Nephron progenitor cell (in vitro differentiated cells): ENCODE measurements at regions not wholly inside any gene's neighbourhood (a gene's known extent, or its start where the extent isn't known, plus 50 kb on each side); places are given as distances from the start of the nearest gene placed in this dataset.

Experiments
- DNase-seq: peaks from one replicate; pipeline ENCODE4 v3.0.0; 2021
- H3K27ac Mint-ChIP-seq: 2 replicates; pipeline ENCODE4 v1.8.0; 2021; ENCODE audit warnings: mild to moderate bottlenecking, moderate library complexity, mixed read lengths
- H3K27me3 Mint-ChIP-seq: 2 replicates; pipeline ENCODE4 v1.8.0; 2021; ENCODE audit warnings: mild to moderate bottlenecking, low read depth, mixed read lengths; ENCODE audit not compliant: poor library complexity
- H3K36me3 Mint-ChIP-seq: 2 replicates; pipeline ENCODE4 v1.8.0; 2021; ENCODE audit warnings: low read depth, mixed read lengths
- H3K4me1 Mint-ChIP-seq: 2 replicates; pipeline ENCODE4 v1.8.0; 2021; ENCODE audit warnings: mixed read lengths
- H3K4me3 Mint-ChIP-seq: 2 replicates; pipeline ENCODE4 v1.8.0; 2021; ENCODE audit warnings: mild to moderate bottlenecking, moderate library complexity, mixed read lengths
- H3K9me3 Mint-ChIP-seq: 2 replicates; pipeline ENCODE4 v1.8.0; 2021; ENCODE audit warnings: mild to moderate bottlenecking, moderate library complexity, mixed read lengths
- TF ChIP-seq, protein P1 (sequence below): fragments of 200-600 bp; sonication (generic); IDR thresholded peaks from 2 replicates; pipeline ENCODE4 v1.5.0; 2021; ENCODE audit warnings: antibody characterized with exemption

DNA sequence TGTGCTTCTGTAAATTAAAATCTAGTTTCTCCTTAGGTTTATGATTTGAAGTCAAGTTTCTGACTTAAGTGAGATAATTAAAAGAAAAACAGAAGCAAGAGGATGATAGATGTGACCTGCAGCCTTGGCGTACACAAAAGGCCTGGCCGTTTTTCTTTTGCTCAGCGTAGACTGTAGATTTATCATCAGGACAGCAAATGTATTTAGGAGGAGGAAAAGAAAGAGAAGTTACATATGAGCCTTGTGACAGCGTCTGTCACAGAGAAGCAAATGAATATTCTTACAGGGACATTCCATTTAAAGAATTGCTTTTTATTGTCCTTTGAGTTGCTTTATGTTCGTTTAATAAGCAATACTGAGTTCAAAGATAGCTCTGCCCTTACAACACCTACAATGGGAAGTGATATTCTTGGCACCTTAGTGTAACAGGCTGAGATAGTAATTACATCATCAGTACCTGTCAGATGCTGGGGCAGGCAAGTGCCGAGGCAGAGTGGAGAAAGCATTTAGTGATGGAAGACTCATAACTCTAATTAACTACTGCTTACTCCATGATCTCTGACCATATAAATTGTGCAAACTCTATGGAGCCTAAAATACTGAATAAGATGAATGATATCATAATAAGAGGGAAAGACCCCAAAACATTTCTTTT is 311.5 kb downstream of the MFSD1 start:
- Mint-ChIP-seq H3K4me3 (no peak overlapping the region), H3K9me3 (no peaks in the 10 kb centered on the region), H3K4me1 (peaks cover 9% of the 10 kb centered on the region), H3K36me3 (no peaks in the 10 kb centered on the region), H3K27me3 (peaks cover 9% of the 10 kb centered on the region), H3K27ac (no peak overlapping the region)
- TF ChIP-seq, protein P1, sequence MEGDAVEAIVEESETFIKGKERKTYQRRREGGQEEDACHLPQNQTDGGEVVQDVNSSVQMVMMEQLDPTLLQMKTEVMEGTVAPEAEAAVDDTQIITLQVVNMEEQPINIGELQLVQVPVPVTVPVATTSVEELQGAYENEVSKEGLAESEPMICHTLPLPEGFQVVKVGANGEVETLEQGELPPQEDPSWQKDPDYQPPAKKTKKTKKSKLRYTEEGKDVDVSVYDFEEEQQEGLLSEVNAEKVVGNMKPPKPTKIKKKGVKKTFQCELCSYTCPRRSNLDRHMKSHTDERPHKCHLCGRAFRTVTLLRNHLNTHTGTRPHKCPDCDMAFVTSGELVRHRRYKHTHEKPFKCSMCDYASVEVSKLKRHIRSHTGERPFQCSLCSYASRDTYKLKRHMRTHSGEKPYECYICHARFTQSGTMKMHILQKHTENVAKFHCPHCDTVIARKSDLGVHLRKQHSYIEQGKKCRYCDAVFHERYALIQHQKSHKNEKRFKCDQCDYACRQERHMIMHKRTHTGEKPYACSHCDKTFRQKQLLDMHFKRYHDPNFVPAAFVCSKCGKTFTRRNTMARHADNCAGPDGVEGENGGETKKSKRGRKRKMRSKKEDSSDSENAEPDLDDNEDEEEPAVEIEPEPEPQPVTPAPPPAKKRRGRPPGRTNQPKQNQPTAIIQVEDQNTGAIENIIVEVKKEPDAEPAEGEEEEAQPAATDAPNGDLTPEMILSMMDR: no peak
- no peak for DNase-seq

DNA sequence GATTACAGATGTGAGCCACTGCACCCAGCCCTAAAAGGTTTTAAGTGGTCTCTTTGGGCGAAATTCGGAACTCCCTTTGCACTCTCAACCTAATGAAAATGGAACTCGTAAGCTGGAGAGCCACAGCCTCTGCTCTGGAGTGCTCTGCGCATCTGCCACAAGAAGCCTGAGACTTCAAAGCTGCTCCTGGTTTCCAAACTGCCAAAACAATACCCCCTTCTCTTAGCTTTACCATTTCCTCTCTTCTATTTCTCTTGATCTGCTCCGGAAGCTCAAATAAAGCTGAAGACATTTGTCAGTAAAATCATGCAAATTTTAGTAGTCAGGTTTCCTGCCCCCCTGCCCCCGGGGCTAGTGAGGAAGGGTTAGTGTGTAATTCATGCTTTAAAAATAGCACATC is 312.7 kb downstream of the MFSD1 start:
- Mint-ChIP-seq H3K4me3 (no peak overlapping the region), H3K27me3 (peaks cover 9% of the 10 kb centered on the region), H3K27ac (no peak overlapping the region), H3K9me3 (no peaks in the 10 kb centered on the region), H3K4me1 (peaks cover 9% of the 10 kb centered on the region), H3K36me3 (no peaks in the 10 kb centered on the region)
- TF ChIP-seq, protein P1: no peak
- DNase-seq: no peak

DNA sequence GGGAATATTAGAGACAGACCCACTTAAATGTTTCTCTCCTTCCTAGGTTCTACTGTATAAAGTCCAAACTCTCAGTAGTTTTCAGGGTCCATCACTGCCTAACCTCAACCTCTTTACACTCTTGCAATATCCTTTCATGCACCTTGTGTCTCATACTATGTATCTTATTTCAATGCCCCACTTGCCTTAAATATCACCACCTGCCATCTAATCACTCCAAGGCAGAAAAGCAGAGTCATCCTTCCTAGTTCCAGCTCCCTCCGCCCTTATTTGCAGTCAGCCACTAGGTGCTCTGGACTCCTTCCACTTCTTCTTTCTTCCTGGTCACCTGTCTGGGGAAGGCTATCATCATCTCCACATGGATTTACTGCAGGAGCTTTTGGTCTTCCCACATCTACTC is 322.0 kb downstream of the MFSD1 start:
- Mint-ChIP-seq H3K4me1 (no peaks in the 10 kb centered on the region), H3K27ac (no peak overlapping the region), H3K4me3 (no peak overlapping the region), H3K36me3 (no peaks in the 10 kb centered on the region), H3K27me3 (no peaks in the 10 kb centered on the region), H3K9me3 (no peaks in the 10 kb centered on the region)
- TF ChIP-seq, protein P1: no peak
- DNase-seq: no peak

DNA sequence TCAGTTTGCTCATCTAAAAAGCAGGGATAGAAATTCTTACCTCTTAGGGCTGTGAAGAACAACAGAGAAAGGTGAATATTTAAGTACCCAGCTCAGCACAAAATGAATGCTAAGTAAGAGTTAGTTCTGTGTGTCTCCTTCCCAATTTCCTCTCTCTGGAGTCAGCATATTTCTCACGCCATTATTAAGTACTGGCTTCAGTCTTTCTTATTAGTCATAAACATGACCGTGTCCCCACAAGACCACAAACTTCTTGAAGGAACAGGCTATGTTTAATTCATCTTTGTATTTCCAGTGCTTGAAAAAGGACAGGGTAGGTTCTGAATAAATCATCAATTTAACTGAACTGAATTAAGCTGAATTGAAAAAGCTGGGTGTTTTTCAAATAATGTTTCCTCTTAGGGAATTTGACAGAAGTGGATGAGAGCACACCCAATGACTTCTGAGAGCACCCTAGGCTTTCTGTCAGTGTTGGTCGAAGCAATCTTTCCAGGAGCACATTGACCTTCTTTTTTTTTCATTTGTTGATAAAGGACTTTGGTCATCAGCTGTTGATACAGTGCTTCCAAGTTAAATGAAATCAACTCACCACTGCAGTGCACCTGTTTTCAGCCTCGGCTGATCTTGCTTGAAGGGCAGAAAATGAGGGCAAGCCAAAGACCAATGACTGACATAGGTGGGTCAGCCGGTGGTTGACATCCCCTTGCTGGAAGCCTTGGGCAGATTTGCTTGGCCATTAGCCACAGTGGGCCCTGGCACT is 324.6 kb downstream of the MFSD1 start:
- TF ChIP-seq, protein P1: no peak

DNA sequence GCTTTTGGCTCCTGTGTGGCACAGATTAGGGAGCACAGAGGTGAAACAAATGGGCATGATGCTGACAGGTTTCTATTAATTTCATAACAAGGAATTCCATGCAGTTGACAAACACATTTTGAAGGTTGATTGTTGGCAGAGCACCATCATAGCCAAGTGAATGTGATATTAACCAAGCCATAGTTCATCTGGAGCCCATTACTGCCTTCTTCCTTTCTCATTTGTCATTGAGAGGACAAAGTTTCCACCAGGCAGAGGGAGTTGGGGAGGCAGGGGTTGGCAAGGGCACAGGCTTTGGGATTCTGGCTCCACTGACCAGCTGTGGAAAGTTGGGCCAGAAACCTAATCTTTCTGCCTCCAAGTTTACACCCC is 325.2 kb downstream of the MFSD1 start:
- Mint-ChIP-seq H3K36me3 (no peaks in the 10 kb centered on the region), H3K4me1 (no peaks in the 10 kb centered on the region), H3K9me3 (no peaks in the 10 kb centered on the region), H3K27ac (no peak overlapping the region), H3K27me3 (peaks cover 3% of the 10 kb centered on the region), H3K4me3 (no peak overlapping the region)
- no peak for DNase-seq
- TF ChIP-seq, protein P1: no peak

More for the DNA sequence above, 324.6 kb downstream of the MFSD1 start:
- Mint-ChIP-seq H3K4me3 (no peak overlapping the region), H3K4me1 (no peaks in the 10 kb centered on the region), H3K27ac (no peak overlapping the region), H3K36me3 (no peaks in the 10 kb centered on the region), H3K9me3 (no peaks in the 10 kb centered on the region), H3K27me3 (no peaks in the 10 kb centered on the region)
- no peak for DNase-seq

DNA sequence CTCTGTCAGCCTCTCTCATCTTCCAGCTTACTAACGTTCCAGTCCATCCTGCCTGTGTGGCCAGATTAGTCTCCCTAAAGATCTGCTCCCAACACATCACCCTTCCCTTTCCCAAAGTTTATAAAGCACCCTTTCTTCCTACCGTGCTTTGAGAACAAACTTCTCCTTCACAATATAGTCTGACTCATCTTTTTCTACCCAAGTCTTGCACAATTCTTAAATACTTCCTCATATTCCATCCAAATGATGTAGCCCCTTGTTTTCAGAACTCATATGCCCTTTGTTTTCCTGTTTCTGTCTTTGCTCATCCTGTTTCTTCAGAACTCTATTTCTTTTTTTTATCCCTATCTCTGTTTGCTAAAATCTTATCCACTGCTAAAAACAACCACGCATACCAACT is 326.8 kb downstream of the MFSD1 start:
- TF ChIP-seq, protein P1: no peak
- H3K4me3 Mint-ChIP-seq: no peak overlapping the region
- no peak overlapping the region for H3K27ac Mint-ChIP-seq
- H3K4me1 Mint-ChIP-seq: no peaks in the 10 kb centered on the region
- H3K9me3 Mint-ChIP-seq: no peaks in the 10 kb centered on the region
- peaks cover 3% of the 10 kb centered on the region for H3K27me3 Mint-ChIP-seq
- no peak for DNase-seq
- no peaks in the 10 kb centered on the region for H3K36me3 Mint-ChIP-seq
